GM23338 (cell line): ENCODE measurements at regions not wholly inside any gene's neighbourhood (a gene's known extent, or its start where the extent isn't known, plus 50 kb on each side); places are given as distances from the start of the nearest gene placed in this dataset.

Source experiments
- CREB1 ChIP-seq: fragments of 250-450 bp; sonication (Bioruptor Pico); IDR thresholded peaks from 2 replicates; pipeline ENCODE4 v1.5.0; 2020; ENCODE audit warnings: low read depth, mild to moderate bottlenecking, moderate library complexity
- CTCF ChIP-seq, 2 experiments: fragments of 200-600 bp in 1 of 2; sonication (generic) in 1 of 2; conservative IDR thresholded peaks; 2 replicates each; pipeline versions ENCODE4 v1.5.1 to v1.6.1; 2016 to 2017; ENCODE audit warnings: antibody characterized with exemption in 2 of 2, low read depth in 2 of 2, mild to moderate bottlenecking in 2 of 2, moderate library complexity in 1 of 2
- EZH2 ChIP-seq: fragments of 200-600 bp; sonication (generic); IDR thresholded peaks from one replicate; pipeline ENCODE4 v1.8.0; 2017; ENCODE audit warnings: antibody characterized with exemption, mild to moderate bottlenecking, low read depth; ENCODE audit not compliant: unreplicated experiment
- EZH2phosphoT487 ChIP-seq: fragments of 200-600 bp; sonication (generic); IDR thresholded peaks from one replicate; pipeline ENCODE4 v1.8.1; 2018; ENCODE audit warnings: antibody characterized with exemption; ENCODE audit not compliant: unreplicated experiment
- POLR2AphosphoS5 ChIP-seq: IDR thresholded peaks from 2 replicates; pipeline ENCODE4 v1.6.1; 2016; ENCODE audit warnings: antibody characterized with exemption, low read depth
- ZNF114 ChIP-seq: fragments of 250-450 bp; sonication (Bioruptor Pico); IDR thresholded peaks from 2 replicates; pipeline ENCODE4 v1.5.0; 2020; ENCODE audit warnings: mild to moderate bottlenecking, moderate library complexity

- no peak for TF ChIP-seq EZH2
- TF ChIP-seq CTCF (conservative IDR thresholded peaks at IDR 0.05; ENCODE audit: low read depth in 2 of 2) = no peak
- no peak for TF ChIP-seq ZNF114
- no peak for TF ChIP-seq CREB1
- TF ChIP-seq POLR2AphosphoS5 = no peak
- TF ChIP-seq EZH2phosphoT487 = no peak
Measured at GRCh38 chr11:109132539-109132938, 289.5 kb upstream of the C11orf87 start.
